Trophoblast cell (in vitro differentiated cells and primary cell): ENCODE measurements at regions not wholly inside any gene's neighbourhood (a gene's known extent, or its start where the extent isn't known, plus 50 kb on each side); places are given as distances from the start of the nearest gene placed in this dataset.

ENCODE experiments used
- DNase-seq, 2 donors: peaks; one replicate each; pipeline ENCODE4 v3.0.0-alpha.2; 2016
- H2AFZ ChIP-seq: 2 replicates; pipeline ENCODE4 v1.6.1; 2013; ENCODE audit warnings: low read length, moderate library complexity, mild to moderate bottlenecking; ENCODE audit not compliant: insufficient read depth, poor library complexity
- H2AK5ac ChIP-seq: 2 replicates; pipeline ENCODE4 v1.6.1; 2013; ENCODE audit warnings: mild to moderate bottlenecking, low read length
- H2BK120ac ChIP-seq: 2 replicates; pipeline ENCODE4 v1.6.1; 2013; ENCODE audit warnings: low read length, mild to moderate bottlenecking, moderate library complexity; ENCODE audit not compliant: insufficient read depth, poor library complexity
- H2BK12ac ChIP-seq: 2 replicates; pipeline ENCODE4 v1.6.1; 2013; ENCODE audit warnings: mild to moderate bottlenecking, low read length, moderate library complexity
- H2BK5ac ChIP-seq: 2 replicates; pipeline ENCODE4 v1.6.1; 2013; ENCODE audit warnings: low read length, low read depth, moderate library complexity, mild to moderate bottlenecking; ENCODE audit not compliant: poor library complexity
- H3K14ac ChIP-seq: 2 replicates; pipeline ENCODE4 v1.6.1; 2013; ENCODE audit warnings: mild to moderate bottlenecking, low read length
- H3K18ac ChIP-seq: 2 replicates; pipeline ENCODE4 v1.6.1; 2013; ENCODE audit warnings: mild to moderate bottlenecking, low read length
- H3K23ac ChIP-seq: 2 replicates; pipeline ENCODE4 v1.6.1; 2013; ENCODE audit warnings: low read length
- H3K27ac ChIP-seq: 2 replicates; pipeline ENCODE4 v1.5.1; 2013; ENCODE audit warnings: low read depth, mild to moderate bottlenecking, inconsistent platforms, low read length, moderate library complexity
- H3K27me3 ChIP-seq: 2 replicates; pipeline ENCODE4 v1.6.1; 2013; ENCODE audit warnings: inconsistent platforms, mild to moderate bottlenecking, low read length, moderate library complexity; ENCODE audit not compliant: insufficient read depth
- H3K36me3 ChIP-seq, 2 experiments: 1 replicate in 1 of 2; 2 replicates in 1 of 2; pipeline ENCODE4 v1.6.1; 2013; ENCODE audit warnings: low read length in 2 of 2, mild to moderate bottlenecking in 2 of 2, moderate library complexity in 1 of 2; ENCODE audit not compliant: insufficient read depth in 2 of 2, control insufficient read depth in 1 of 2
- H3K4ac ChIP-seq: 2 replicates; pipeline ENCODE4 v1.6.1; 2013; ENCODE audit warnings: low read depth, mild to moderate bottlenecking, low read length, moderate library complexity
- H3K4me1 ChIP-seq, 2 experiments: 1 replicate in 1 of 2; 2 replicates in 1 of 2; pipeline ENCODE4 v1.6.1; 2013; ENCODE audit warnings: low read length in 2 of 2, mild to moderate bottlenecking in 2 of 2, moderate library complexity in 1 of 2; ENCODE audit not compliant: insufficient read depth in 2 of 2, control insufficient read depth in 1 of 2
- H3K4me2 ChIP-seq: 2 replicates; pipeline ENCODE4 v1.6.1; 2013; ENCODE audit warnings: inconsistent platforms, mild to moderate bottlenecking, low read length, moderate library complexity
- H3K4me3 ChIP-seq: 2 replicates; pipeline ENCODE4 v1.5.1; 2013; ENCODE audit warnings: mild to moderate bottlenecking, low read depth, low read length, inconsistent platforms
- H3K79me1 ChIP-seq: one replicate; pipeline ENCODE4 v1.6.1; 2013; ENCODE audit warnings: low read length
- H3K79me2 ChIP-seq: 2 replicates; pipeline ENCODE4 v1.6.1; 2013; ENCODE audit warnings: low read length, mild to moderate bottlenecking; ENCODE audit not compliant: control insufficient read depth, insufficient read depth, poor library complexity
- H3K9ac ChIP-seq: 2 replicates; pipeline ENCODE4 v1.6.1; 2013; ENCODE audit warnings: mild to moderate bottlenecking, low read length
- H3K9me3 ChIP-seq: 2 replicates; pipeline ENCODE4 v1.6.1; 2013; ENCODE audit warnings: low read depth, mild to moderate bottlenecking, control low read depth, inconsistent platforms, low read length; ENCODE audit not compliant: insufficient read depth
- H4K12ac ChIP-seq: 2 replicates; pipeline ENCODE4 v1.6.1; 2013; ENCODE audit warnings: low read depth, mild to moderate bottlenecking, low read length, moderate library complexity
- H4K8ac ChIP-seq: 2 replicates; pipeline ENCODE4 v1.6.1; 2013; ENCODE audit warnings: low read depth, mild to moderate bottlenecking, low read length, moderate library complexity
- H4K91ac ChIP-seq: one replicate; pipeline ENCODE4 v1.6.1; 2013; ENCODE audit warnings: low read depth, mild to moderate bottlenecking, low read length, moderate library complexity
- WGBS: extraction: QIAGEN DNeasy Blood & Tissue Kit; methylation state at CpG from one replicate; pipeline ENCODE4 v1.1.7; 2013; ENCODE audit warnings: missing lambda C conversion rate; ENCODE audit not compliant: insufficient read length, insufficient coverage; ENCODE audit errors: extremely low coverage; 5-methylcytosine and 5-hydroxymethylcytosine counted together

- peak; percentile 8 to 44 for DNase-seq
- Histone ChIP-seq H3K36me3 (no peaks in the 10 kb centered on the region), H3K79me2 (no peaks in the 10 kb centered on the region), H2BK12ac (no peak overlapping the region), H2BK120ac (no peak overlapping the region), H4K12ac (no peak overlapping the region), H3K79me1 (no peaks in the 10 kb centered on the region), H4K8ac (no peak overlapping the region), H3K9me3 (no peaks in the 10 kb centered on the region), H3K4me2 (no peak overlapping the region), H3K4me1 (no peaks in the 10 kb centered on the region), H4K91ac (no peak overlapping the region), H3K4me3 (no peak overlapping the region), H3K9ac (no peak overlapping the region), H2AK5ac (no peak overlapping the region), H3K27ac (no peak overlapping the region), H3K18ac (no peak overlapping the region), H2AFZ (no peak overlapping the region), H2BK5ac (no peak overlapping the region), H3K4ac (no peak overlapping the region), H3K27me3 (no peaks in the 10 kb centered on the region), H3K23ac (no peak overlapping the region), H3K14ac (no peak overlapping the region)
- no CpG with 5 or more reads among the region's 2 CpGs for WGBS
Measured at GRCh38 chrX:138534410-138534809, 177.1 kb downstream of the FGF13 start.

GRCh38 chrX:138519296-138519695, 192.2 kb downstream of the FGF13 start:
- no peaks in the 10 kb centered on the region for H3K4me1 ChIP-seq
- no peak overlapping the region for H4K12ac ChIP-seq
- H3K9ac ChIP-seq = no peak overlapping the region
- H3K4me3 ChIP-seq = no peak overlapping the region
- no peaks in the 10 kb centered on the region for H3K9me3 ChIP-seq
- no peaks in the 10 kb centered on the region for H3K79me2 ChIP-seq
- H3K27me3 ChIP-seq = no peaks in the 10 kb centered on the region
- no peak overlapping the region for H2BK5ac ChIP-seq
- no peak overlapping the region for H3K18ac ChIP-seq
- H3K79me1 ChIP-seq = no peaks in the 10 kb centered on the region
- no peak overlapping the region for H3K4ac ChIP-seq
- H2AK5ac ChIP-seq = no peak overlapping the region
- no peak overlapping the region for H2AFZ ChIP-seq
- peak in 1 of 2 donors; percentile 18 for DNase-seq
- H2BK120ac ChIP-seq = no peak overlapping the region
- no peak overlapping the region for H3K4me2 ChIP-seq
- H3K36me3 ChIP-seq = no peaks in the 10 kb centered on the region
- H4K8ac ChIP-seq = no peak overlapping the region
- H3K27ac ChIP-seq = no peak overlapping the region
- WGBS = no CpG with 5 or more reads among the region's 2 CpGs
- no peak overlapping the region for H4K91ac ChIP-seq
- no peak overlapping the region for H3K23ac ChIP-seq
- no peak overlapping the region for H2BK12ac ChIP-seq
- no peak overlapping the region for H3K14ac ChIP-seq

GRCh38 chrX:138504273-138504672, 207.2 kb downstream of the FGF13 start:
- Histone ChIP-seq H2BK12ac (no peak overlapping the region), H4K8ac (no peak overlapping the region), H3K27ac (no peak overlapping the region), H3K14ac (no peak overlapping the region), H2AK5ac (no peak overlapping the region), H2AFZ (no peak overlapping the region), H4K91ac (no peak overlapping the region), H3K4me2 (no peak overlapping the region), H4K12ac (no peak overlapping the region), H3K4me1 (no peaks in the 10 kb centered on the region), H3K9ac (no peak overlapping the region), H3K4me3 (no peak overlapping the region), H3K23ac (no peak overlapping the region), H2BK120ac (no peak overlapping the region), H3K27me3 (no peaks in the 10 kb centered on the region), H3K18ac (no peak overlapping the region), H3K4ac (no peak overlapping the region), H2BK5ac (no peak overlapping the region), H3K36me3 (no peaks in the 10 kb centered on the region), H3K9me3 (no peaks in the 10 kb centered on the region), H3K79me1 (no peaks in the 10 kb centered on the region), H3K79me2 (no peaks in the 10 kb centered on the region)
- DNase-seq = no peak
- WGBS = no CpG with 5 or more reads among the region's 3 CpGs

GRCh38 chrX:138492371-138492770, 219.1 kb downstream of the FGF13 start:
- Histone ChIP-seq H3K4me1 (no peaks in the 10 kb centered on the region), H3K14ac (no peak overlapping the region), H3K4ac (no peak overlapping the region), H3K27ac (no peak overlapping the region), H2AK5ac (no peak overlapping the region), H2AFZ (no peak overlapping the region), H4K8ac (no peak overlapping the region), H2BK12ac (no peak overlapping the region), H3K79me2 (no peaks in the 10 kb centered on the region), H3K18ac (no peak overlapping the region), H3K79me1 (no peaks in the 10 kb centered on the region), H2BK120ac (no peak overlapping the region), H3K4me2 (no peak overlapping the region), H3K4me3 (no peak overlapping the region), H4K91ac (no peak overlapping the region), H3K23ac (no peak overlapping the region), H3K36me3 (no peaks in the 10 kb centered on the region), H4K12ac (no peak overlapping the region), H2BK5ac (no peak overlapping the region), H3K27me3 (no peaks in the 10 kb centered on the region), H3K9me3 (no peaks in the 10 kb centered on the region), H3K9ac (no peak overlapping the region)
- no peak for DNase-seq
- no CpG with 5 or more reads among the region's 3 CpGs for WGBS
